ENCODE measurements at regions not wholly inside any gene's neighbourhood (a gene's known extent, or its start where the extent isn't known, plus 50 kb on each side); places are given as distances from the start of the nearest gene placed in this dataset.

DNA sequence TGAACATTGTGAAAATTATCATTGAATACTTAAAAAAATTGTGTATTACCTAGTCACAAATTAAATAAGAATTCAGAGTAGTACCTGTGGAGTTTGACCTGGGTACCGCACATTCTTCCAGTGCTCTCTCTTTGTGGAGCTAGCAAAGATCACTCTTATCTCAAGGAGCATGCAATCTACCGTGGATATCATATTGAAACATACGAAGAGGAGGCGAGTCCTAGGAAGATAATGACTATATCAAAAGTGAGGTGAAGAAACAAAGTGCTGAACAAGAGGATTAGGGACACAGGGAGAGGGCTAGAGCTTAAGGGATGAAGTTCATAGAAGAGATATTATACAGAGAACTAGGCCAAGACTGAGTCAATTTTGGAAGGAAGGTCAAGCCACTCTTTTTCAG is 55.9 kb upstream of the NR3C1 start:
- H3K27me3 ChIP-seq (ENCODE audit: insufficient read depth, poor library complexity, severe bottlenecking): no peaks in the 10 kb centered on the region
- H3K27ac ChIP-seq (replicated peaks): no peak overlapping the region
- TF ChIP-seq SPI1 (IDR thresholded peaks at IDR 0.05; ENCODE audit: borderline replicate concordance, low read depth) (no peak), GABPA (IDR thresholded peaks at IDR 0.05; ENCODE audit: low read depth) (no peak), POLR2AphosphoS5 (IDR thresholded peaks at IDR 0.05; ENCODE audit: low read depth) (no peak), CTCF (IDR thresholded peaks at IDR 0.05; ENCODE audit: insufficient read depth, low read length) (no peak)
- TF ChIP-seq, protein P1, sequence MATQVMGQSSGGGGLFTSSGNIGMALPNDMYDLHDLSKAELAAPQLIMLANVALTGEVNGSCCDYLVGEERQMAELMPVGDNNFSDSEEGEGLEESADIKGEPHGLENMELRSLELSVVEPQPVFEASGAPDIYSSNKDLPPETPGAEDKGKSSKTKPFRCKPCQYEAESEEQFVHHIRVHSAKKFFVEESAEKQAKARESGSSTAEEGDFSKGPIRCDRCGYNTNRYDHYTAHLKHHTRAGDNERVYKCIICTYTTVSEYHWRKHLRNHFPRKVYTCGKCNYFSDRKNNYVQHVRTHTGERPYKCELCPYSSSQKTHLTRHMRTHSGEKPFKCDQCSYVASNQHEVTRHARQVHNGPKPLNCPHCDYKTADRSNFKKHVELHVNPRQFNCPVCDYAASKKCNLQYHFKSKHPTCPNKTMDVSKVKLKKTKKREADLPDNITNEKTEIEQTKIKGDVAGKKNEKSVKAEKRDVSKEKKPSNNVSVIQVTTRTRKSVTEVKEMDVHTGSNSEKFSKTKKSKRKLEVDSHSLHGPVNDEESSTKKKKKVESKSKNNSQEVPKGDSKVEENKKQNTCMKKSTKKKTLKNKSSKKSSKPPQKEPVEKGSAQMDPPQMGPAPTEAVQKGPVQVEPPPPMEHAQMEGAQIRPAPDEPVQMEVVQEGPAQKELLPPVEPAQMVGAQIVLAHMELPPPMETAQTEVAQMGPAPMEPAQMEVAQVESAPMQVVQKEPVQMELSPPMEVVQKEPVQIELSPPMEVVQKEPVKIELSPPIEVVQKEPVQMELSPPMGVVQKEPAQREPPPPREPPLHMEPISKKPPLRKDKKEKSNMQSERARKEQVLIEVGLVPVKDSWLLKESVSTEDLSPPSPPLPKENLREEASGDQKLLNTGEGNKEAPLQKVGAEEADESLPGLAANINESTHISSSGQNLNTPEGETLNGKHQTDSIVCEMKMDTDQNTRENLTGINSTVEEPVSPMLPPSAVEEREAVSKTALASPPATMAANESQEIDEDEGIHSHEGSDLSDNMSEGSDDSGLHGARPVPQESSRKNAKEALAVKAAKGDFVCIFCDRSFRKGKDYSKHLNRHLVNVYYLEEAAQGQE (IDR thresholded peaks at IDR 0.05; ENCODE audit: insufficient replicate concordance, low read depth): no peak
- no peak overlapping the region for H3K4me3 ChIP-seq (replicated peaks; ENCODE audit: insufficient read depth, low read length)
- no peak for DNase-seq (ENCODE audit: low read depth in 1 of 2, low spot score in 1 of 2)

- TF ChIP-seq CTCF (IDR thresholded peaks at IDR 0.05; ENCODE audit: insufficient read depth, low read length) (no peak), POLR2AphosphoS5 (IDR thresholded peaks at IDR 0.05; ENCODE audit: low read depth) (no peak), SPI1 (IDR thresholded peaks at IDR 0.05; ENCODE audit: borderline replicate concordance, low read depth) (no peak)
- no peak overlapping the region for H3K4me3 ChIP-seq (replicated peaks; ENCODE audit: insufficient read depth, low read length)
- DNase-seq (ENCODE audit: low read depth in 1 of 2, low spot score in 1 of 2): no peak
- no peak overlapping the region for H3K27ac ChIP-seq (replicated peaks)
- no peaks in the 10 kb centered on the region for H3K27me3 ChIP-seq (ENCODE audit: insufficient read depth, poor library complexity, severe bottlenecking)
Observed at GRCh38 chr5:143456952-143457547, 53.6 kb upstream of the NR3C1 start.

DNA sequence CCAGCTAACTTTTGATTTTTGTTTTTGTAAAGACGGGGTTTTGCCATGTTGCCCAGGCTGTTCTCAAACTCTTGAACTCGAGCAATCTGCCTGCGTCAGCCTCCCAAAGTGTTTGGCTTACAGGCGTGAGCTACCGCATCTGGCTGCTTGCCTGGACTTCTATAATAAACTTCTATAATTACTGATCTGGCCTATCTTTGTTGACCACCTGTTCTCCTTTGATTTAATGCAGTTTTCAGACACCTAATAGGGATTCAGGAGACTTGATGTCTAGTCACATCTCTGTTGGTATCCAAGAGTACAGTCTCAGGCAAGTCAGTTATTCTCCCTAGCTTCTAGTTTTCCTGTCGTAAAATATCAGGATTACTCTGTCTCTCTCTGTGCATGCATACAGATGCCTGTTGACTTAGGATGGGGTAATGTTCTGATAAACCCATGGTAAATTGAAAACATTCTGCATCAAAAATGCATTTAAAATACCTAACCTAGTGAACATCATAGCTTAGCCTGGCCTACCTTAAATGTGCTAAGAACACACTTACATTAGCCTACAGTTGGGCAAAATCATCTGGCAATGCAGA is 51.5 kb upstream of the NR3C1 start:
- TF ChIP-seq, protein P1 (IDR thresholded peaks at IDR 0.05; ENCODE audit: insufficient replicate concordance, low read depth): no peak
- TF ChIP-seq POLR2AphosphoS5 (IDR thresholded peaks at IDR 0.05; ENCODE audit: low read depth): no peak
- TF ChIP-seq CTCF (IDR thresholded peaks at IDR 0.05; ENCODE audit: insufficient read depth, low read length): no peak
- TF ChIP-seq GABPA (IDR thresholded peaks at IDR 0.05; ENCODE audit: low read depth): no peak
- no peak for TF ChIP-seq SPI1 (IDR thresholded peaks at IDR 0.05; ENCODE audit: borderline replicate concordance, low read depth)
- no peak for DNase-seq (ENCODE audit: low read depth in 1 of 2, low spot score in 1 of 2)
- H3K27ac ChIP-seq (replicated peaks): no peak overlapping the region
- H3K27me3 ChIP-seq (ENCODE audit: insufficient read depth, poor library complexity, severe bottlenecking): no peaks in the 10 kb centered on the region
- H3K4me3 ChIP-seq (replicated peaks; ENCODE audit: insufficient read depth, low read length): no peak overlapping the region

All from HL-60 (cell line).